Neuronal stem cell (in vitro differentiated cells): ENCODE measurements at regions not wholly inside any gene's neighbourhood (a gene's known extent, or its start where the extent isn't known, plus 50 kb on each side); places are given as distances from the start of the nearest gene placed in this dataset.

ENCODE experiments used
- DNase-seq: peaks from one replicate; pipeline ENCODE4 v3.0.0-alpha.2; 2013; ENCODE audit warnings: low spot score
- H2AFZ ChIP-seq: one replicate; pipeline ENCODE4 v1.6.1; 2013; ENCODE audit warnings: mild to moderate bottlenecking, low read length, inconsistent platforms
- H2AK5ac ChIP-seq: 2 replicates; pipeline ENCODE4 v1.6.1; 2013; ENCODE audit warnings: low read depth, mild to moderate bottlenecking, inconsistent platforms, low read length, moderate library complexity, mixed read lengths
- H2BK120ac ChIP-seq: 2 replicates; pipeline ENCODE4 v1.6.1; 2013; ENCODE audit warnings: low read depth, mild to moderate bottlenecking, inconsistent platforms, low read length, moderate library complexity, mixed read lengths
- H2BK12ac ChIP-seq: one replicate; pipeline ENCODE4 v1.6.1; 2013; ENCODE audit warnings: low read length, inconsistent platforms
- H2BK15ac ChIP-seq: 2 replicates; pipeline ENCODE4 v1.6.1; 2013; ENCODE audit warnings: mild to moderate bottlenecking, low read length, inconsistent platforms, mixed read lengths
- H2BK5ac ChIP-seq: one replicate; pipeline ENCODE4 v1.6.1; 2013; ENCODE audit warnings: inconsistent platforms, mild to moderate bottlenecking, low read length, moderate library complexity
- H3K14ac ChIP-seq: one replicate; pipeline ENCODE4 v1.6.1; 2013; ENCODE audit warnings: low read length, inconsistent platforms
- H3K18ac ChIP-seq: 2 replicates; pipeline ENCODE4 v1.6.1; 2013; ENCODE audit warnings: low read length, inconsistent platforms
- H3K23ac ChIP-seq: 2 replicates; pipeline ENCODE4 v1.6.1; 2013; ENCODE audit warnings: low read depth, mild to moderate bottlenecking, mixed read lengths, low read length, inconsistent platforms; ENCODE audit not compliant: poor library complexity
- H3K27ac ChIP-seq: replicated peaks from 3 replicates; pipeline ENCODE4 v1.5.1; 2013; ENCODE audit warnings: low read length, inconsistent platforms
- H3K27me3 ChIP-seq, 3 experiments: 2 replicates each; pipeline ENCODE4 v1.6.1; 2013; ENCODE audit warnings: low read length in 3 of 3, mild to moderate bottlenecking in 2 of 3, inconsistent platforms in 1 of 3, low read depth in 1 of 3, mixed read lengths in 1 of 3, moderate library complexity in 1 of 3; ENCODE audit not compliant: control insufficient read depth in 3 of 3, insufficient read depth in 3 of 3
- H3K36me3 ChIP-seq, 2 donors: replicated peaks in 1 of 2; 2 replicates each; pipeline ENCODE4 v1.6.1; 2013; ENCODE audit warnings: low read length in 2 of 2; ENCODE audit not compliant: control insufficient read depth in 2 of 2, insufficient read depth in 2 of 2
- H3K4ac ChIP-seq: 2 replicates; pipeline ENCODE4 v1.6.1; 2013; ENCODE audit warnings: inconsistent platforms, mild to moderate bottlenecking, low read length, moderate library complexity
- H3K4me1 ChIP-seq, 2 donors: 1 replicate in 1 of 2; 2 replicates in 1 of 2; pipeline ENCODE4 v1.6.1; 2013; ENCODE audit warnings: low read length in 2 of 2, low read depth in 1 of 2; ENCODE audit not compliant: control insufficient read depth in 2 of 2, insufficient read depth in 1 of 2
- H3K4me2 ChIP-seq: one replicate; pipeline ENCODE4 v1.6.1; 2013; ENCODE audit warnings: mild to moderate bottlenecking, low read length, inconsistent platforms; ENCODE audit not compliant: insufficient read depth, poor library complexity, severe bottlenecking
- H3K4me3 ChIP-seq, 2 donors: 2 replicates each; pipeline ENCODE4 v1.5.1; 2013; ENCODE audit warnings: low read length in 2 of 2, mild to moderate bottlenecking in 2 of 2, inconsistent platforms in 1 of 2, moderate library complexity in 1 of 2
- H3K79me1 ChIP-seq: one replicate; pipeline ENCODE4 v1.6.1; 2013; ENCODE audit warnings: low read depth, mild to moderate bottlenecking, inconsistent platforms, low read length, moderate library complexity
- H3K9ac ChIP-seq: one replicate; pipeline ENCODE4 v1.6.1; 2013; ENCODE audit warnings: mild to moderate bottlenecking, low read depth, low read length, inconsistent platforms; ENCODE audit not compliant: poor library complexity
- H3K9me3 ChIP-seq, 2 donors: replicated peaks in 1 of 2; 2 replicates each; pipeline versions ENCODE3 to v1.6.1; 2013; ENCODE audit warnings: low read length in 2 of 2, mild to moderate bottlenecking in 2 of 2, inconsistent platforms in 1 of 2, low read depth in 1 of 2, mixed read lengths in 1 of 2, moderate library complexity in 1 of 2; ENCODE audit not compliant: control insufficient read depth in 2 of 2, insufficient read depth in 1 of 2
- H4K8ac ChIP-seq: one replicate; pipeline ENCODE4 v1.6.1; 2013; ENCODE audit warnings: low read depth, mild to moderate bottlenecking, inconsistent platforms, low read length, moderate library complexity
- H4K91ac ChIP-seq: one replicate; pipeline ENCODE4 v1.6.1; 2013; ENCODE audit warnings: low read length, low read depth, mild to moderate bottlenecking, inconsistent platforms; ENCODE audit not compliant: poor library complexity
- WGBS, 2 donors: extraction: QIAGEN DNeasy Blood & Tissue Kit; methylation state at CpG; one replicate each; pipeline ENCODE4 v1.1.7; 2013; ENCODE audit warnings: missing lambda C conversion rate in 2 of 2, mixed read lengths in 1 of 2; ENCODE audit not compliant: insufficient read length in 2 of 2, insufficient replicate concordance in 1 of 2; ENCODE audit errors: extremely low coverage in 2 of 2; 5-methylcytosine and 5-hydroxymethylcytosine counted together

DNA sequence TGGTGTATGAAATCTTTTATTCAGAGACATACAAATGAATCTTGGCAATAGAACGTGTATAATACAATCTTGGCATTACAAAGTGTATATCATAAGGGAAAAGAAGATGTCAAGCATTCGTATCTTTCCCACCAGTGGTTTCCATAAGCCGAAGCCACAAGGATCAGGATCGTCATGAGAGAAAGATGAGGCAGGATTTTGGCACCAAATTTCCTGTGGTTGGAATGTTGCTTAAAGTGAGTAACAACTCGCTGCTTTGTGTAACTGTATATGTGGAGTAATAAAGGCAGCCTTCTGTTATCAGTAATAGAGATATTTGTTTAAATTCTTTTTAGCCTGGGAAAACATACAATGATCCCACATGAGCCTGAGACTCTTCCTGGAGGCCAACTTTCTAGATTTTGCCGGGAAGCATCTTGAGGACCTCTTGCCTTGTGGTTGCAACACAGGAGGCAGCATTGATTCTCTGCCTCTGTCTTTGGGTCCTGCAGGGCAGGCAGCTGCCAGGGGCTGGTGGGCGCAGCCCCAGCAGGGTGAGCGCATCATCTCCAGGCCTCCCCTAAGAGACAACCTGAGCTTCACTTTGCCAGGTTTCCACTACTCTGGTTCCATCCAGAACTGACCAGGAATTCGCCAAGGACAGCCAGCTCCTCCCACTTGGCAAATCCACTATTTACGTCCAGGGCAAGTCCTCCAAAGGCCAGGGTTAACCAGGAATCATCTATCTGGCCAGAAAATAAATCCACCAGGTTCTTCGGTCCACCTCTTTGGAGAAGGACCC is 230.9 kb upstream of the SULF2 start:
- DNase-seq: no peak
- H3K9ac ChIP-seq: no peak overlapping the region
- no peak overlapping the region for H2BK15ac ChIP-seq
- H4K8ac ChIP-seq: no peak overlapping the region
- H3K4me3 ChIP-seq: no peak overlapping the region
- H2BK12ac ChIP-seq: no peak overlapping the region
- no peak overlapping the region for H3K4me2 ChIP-seq
- no peaks in the 10 kb centered on the region for H3K27me3 ChIP-seq
- no peak overlapping the region for H3K14ac ChIP-seq
- no peak overlapping the region for H2BK5ac ChIP-seq
- H3K79me1 ChIP-seq: no peaks in the 10 kb centered on the region
- no peak overlapping the region for H3K4ac ChIP-seq
- H3K9me3 ChIP-seq: peaks cover 0 to 2% of the 10 kb centered on the region in 2 donors
- H2AK5ac ChIP-seq: no peak overlapping the region
- H3K36me3 ChIP-seq: no peaks in the 10 kb centered on the region
- H2AFZ ChIP-seq: no peak overlapping the region
- peaks cover 8 to 11% of the 10 kb centered on the region in 2 donors for H3K4me1 ChIP-seq
- H3K23ac ChIP-seq: no peak overlapping the region
- no peak overlapping the region for H4K91ac ChIP-seq
- no CpG with 5 or more reads among the region's 11 CpGs for WGBS, 2 donors
- H2BK120ac ChIP-seq: no peak overlapping the region
- H3K27ac ChIP-seq: no peak overlapping the region
- no peak overlapping the region for H3K18ac ChIP-seq

DNA sequence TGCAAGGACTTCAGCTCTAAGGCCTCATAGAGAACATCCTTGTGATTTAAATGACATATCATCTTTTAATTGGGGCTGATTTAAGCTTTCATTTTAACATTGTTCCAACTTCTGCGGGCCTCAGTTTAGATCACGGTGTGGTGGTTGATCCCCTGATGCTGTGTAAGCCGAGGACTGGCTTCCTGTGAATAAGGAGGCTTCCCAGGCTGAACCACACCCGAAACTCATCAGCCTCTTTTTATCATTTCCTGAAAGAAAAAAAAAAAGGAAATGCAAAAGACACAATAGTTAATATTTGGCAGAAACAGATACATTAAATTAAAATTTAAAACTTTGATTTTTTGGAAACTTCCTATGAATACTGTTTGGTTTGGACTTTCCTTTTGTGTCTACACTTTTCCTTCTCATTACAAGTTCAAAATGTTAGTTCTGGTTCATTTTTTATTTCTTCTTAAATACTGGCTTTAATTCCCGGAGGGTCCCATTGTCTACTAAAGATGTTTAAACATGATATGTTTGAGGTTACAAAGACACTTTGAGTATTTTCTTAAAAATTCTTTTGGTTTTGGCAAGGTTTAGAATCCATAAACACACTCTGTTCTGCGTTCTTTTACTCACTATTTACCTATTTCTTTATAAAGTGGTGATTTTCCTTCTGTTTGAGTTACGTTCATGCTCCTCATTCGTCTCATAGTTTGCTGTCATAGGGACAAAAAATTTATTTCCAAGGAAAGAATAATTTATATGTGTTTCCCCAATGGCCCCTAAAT is 230.0 kb upstream of the SULF2 start:
- DNase-seq: no peak

DNA sequence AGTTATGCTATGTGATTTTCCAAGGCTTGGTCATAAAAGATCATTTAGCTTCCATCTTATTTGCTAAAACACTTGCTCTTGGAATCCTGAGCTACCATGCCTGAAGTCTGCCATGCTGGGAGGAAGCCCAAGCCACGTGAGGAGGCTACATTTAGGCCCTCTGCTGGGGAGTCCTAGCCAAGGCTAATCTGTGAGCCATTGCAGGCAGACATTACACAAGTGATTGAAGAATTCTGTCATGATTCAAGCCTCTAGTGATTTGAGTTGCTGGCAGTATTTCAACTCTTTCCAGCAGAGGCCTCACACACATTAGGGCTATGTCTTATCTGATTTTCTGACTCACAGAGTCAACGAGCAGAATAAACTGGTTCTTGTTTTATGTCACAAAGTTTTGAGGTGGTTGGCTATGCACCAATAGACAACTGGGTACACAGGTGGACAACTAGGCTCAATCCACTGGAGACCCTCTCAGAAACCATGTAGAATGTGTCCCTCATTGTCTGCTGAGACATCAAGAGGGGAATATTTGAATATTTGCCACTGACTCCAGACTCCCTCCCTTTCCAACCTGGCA is 227.2 kb upstream of the SULF2 start:
- Histone ChIP-seq H2BK120ac (no peak overlapping the region), H3K4ac (no peak overlapping the region), H2BK12ac (no peak overlapping the region), H3K79me1 (no peaks in the 10 kb centered on the region), H3K4me3 (no peak overlapping the region), H2AFZ (no peak overlapping the region), H4K8ac (no peak overlapping the region), H2BK15ac (no peak overlapping the region), H3K9me3 (peaks cover 0 to 3% of the 10 kb centered on the region in 2 donors), H3K27me3 (no peaks in the 10 kb centered on the region), H3K4me2 (no peak overlapping the region), H3K23ac (no peak overlapping the region), H3K18ac (no peak overlapping the region), H3K27ac (no peak overlapping the region), H3K9ac (no peak overlapping the region), H2BK5ac (no peak overlapping the region), H3K4me1 (no peaks in the 10 kb centered on the region), H3K14ac (no peak overlapping the region), H4K91ac (no peak overlapping the region), H2AK5ac (no peak overlapping the region), H3K36me3 (no peaks in the 10 kb centered on the region)
- no CpG with 5 or more reads among the region's 2 CpGs for WGBS, 2 donors
- no peak for DNase-seq

More for the DNA sequence above, 230.0 kb upstream of the SULF2 start:
- no peak overlapping the region for H3K27ac ChIP-seq
- H2AFZ ChIP-seq: no peak overlapping the region
- no peak overlapping the region for H3K9ac ChIP-seq
- no peak overlapping the region for H2AK5ac ChIP-seq
- no CpG with 5 or more reads among the region's 8 CpGs for WGBS, 2 donors
- no peak overlapping the region for H2BK15ac ChIP-seq
- peaks cover 5 to 10% of the 10 kb centered on the region in 2 donors for H3K4me1 ChIP-seq
- H2BK5ac ChIP-seq: no peak overlapping the region
- H3K4me2 ChIP-seq: no peak overlapping the region
- H2BK12ac ChIP-seq: no peak overlapping the region
- H3K4ac ChIP-seq: no peak overlapping the region
- no peaks in the 10 kb centered on the region for H3K79me1 ChIP-seq
- no peaks in the 10 kb centered on the region for H3K27me3 ChIP-seq
- peaks cover 0 to 3% of the 10 kb centered on the region in 2 donors for H3K9me3 ChIP-seq
- no peak overlapping the region for H4K8ac ChIP-seq
- no peak overlapping the region for H3K14ac ChIP-seq
- no peak overlapping the region for H3K4me3 ChIP-seq
- H3K23ac ChIP-seq: no peak overlapping the region
- H3K36me3 ChIP-seq: no peaks in the 10 kb centered on the region
- no peak overlapping the region for H2BK120ac ChIP-seq
- H3K18ac ChIP-seq: no peak overlapping the region
- H4K91ac ChIP-seq: no peak overlapping the region

DNA sequence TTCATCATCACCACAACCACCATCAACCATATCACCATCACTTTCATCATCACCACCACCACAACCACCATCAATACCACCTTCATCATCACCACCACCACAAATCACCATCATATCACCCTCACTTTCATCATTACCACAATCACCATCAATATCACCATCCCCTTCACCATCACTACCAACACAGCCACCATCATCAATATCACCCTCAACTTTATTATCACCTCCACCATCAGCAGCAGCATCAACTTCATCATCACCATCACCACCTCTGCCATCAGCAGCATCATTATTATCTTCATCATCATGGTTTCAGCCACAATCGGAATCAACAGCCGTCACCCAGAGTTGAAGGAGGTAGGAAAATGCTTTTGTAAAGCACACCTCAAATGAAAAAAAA is 225.7 kb upstream of the SULF2 start:
- Histone ChIP-seq H3K27me3 (no peaks in the 10 kb centered on the region), H3K9ac (no peak overlapping the region), H3K36me3 (no peaks in the 10 kb centered on the region), H3K27ac (no peak overlapping the region), H3K23ac (no peak overlapping the region), H3K4me2 (no peak overlapping the region), H4K91ac (no peak overlapping the region), H4K8ac (no peak overlapping the region), H3K79me1 (no peaks in the 10 kb centered on the region), H2BK120ac (no peak overlapping the region), H2BK12ac (no peak overlapping the region), H3K9me3 (peaks cover 0 to 3% of the 10 kb centered on the region in 2 donors), H3K14ac (no peak overlapping the region), H3K18ac (no peak overlapping the region), H3K4me1 (no peaks in the 10 kb centered on the region), H3K4ac (no peak overlapping the region), H2BK15ac (no peak overlapping the region), H3K4me3 (no peak overlapping the region), H2AFZ (no peak overlapping the region), H2AK5ac (no peak overlapping the region), H2BK5ac (no peak overlapping the region)
- no CpG with 5 or more reads among the region's 2 CpGs for WGBS, 2 donors
- no peak for DNase-seq
